H1 (cell line): ENCODE measurements at regions not wholly inside any gene's neighbourhood (a gene's known extent, or its start where the extent isn't known, plus 50 kb on each side); places are given as distances from the start of the nearest gene placed in this dataset.

ENCODE experiments used
- ATF3 ChIP-seq: IDR thresholded peaks from 2 replicates; pipeline ENCODE4 v1.6.1; 2011; ENCODE audit warnings: low read depth, mild to moderate bottlenecking, low read length; ENCODE audit not compliant: insufficient read depth

- no peak for TF ChIP-seq ATF3
Observed at GRCh38 chr3:34862456-34862855, 776.9 kb upstream of the ARPP21 start (continued).
